H9 (cell line): ENCODE measurements at regions not wholly inside any gene's neighbourhood (a gene's known extent, or its start where the extent isn't known, plus 50 kb on each side); places are given as distances from the start of the nearest gene placed in this dataset.

Source experiments
- DNase-seq: peaks from one replicate; pipeline ENCODE4 v3.0.0-alpha.2; 2017
- H2AFZ ChIP-seq: one replicate; pipeline ENCODE4 v1.6.1; 2013; ENCODE audit warnings: mild to moderate bottlenecking, low read length, control low read depth, moderate library complexity
- H2AK5ac ChIP-seq: 2 replicates; pipeline ENCODE4 v1.6.1; 2013; ENCODE audit warnings: low read length, control low read depth, mixed read lengths; ENCODE audit not compliant: insufficient read length
- H2BK120ac ChIP-seq: one replicate; pipeline ENCODE4 v1.6.1; 2013; ENCODE audit warnings: low read depth, mild to moderate bottlenecking, low read length, control low read depth, inconsistent platforms; ENCODE audit not compliant: poor library complexity, severe bottlenecking
- H2BK12ac ChIP-seq: 2 replicates; pipeline ENCODE4 v1.6.1; 2013; ENCODE audit warnings: low read length, control low read depth, mixed read lengths, low read depth; ENCODE audit not compliant: insufficient read length
- H2BK15ac ChIP-seq: 2 replicates; pipeline ENCODE4 v1.6.1; 2013; ENCODE audit warnings: low read depth, low read length, control low read depth
- H2BK20ac ChIP-seq: one replicate; pipeline ENCODE4 v1.6.1; 2013; ENCODE audit warnings: low read depth, mild to moderate bottlenecking, low read length, control low read depth, inconsistent platforms; ENCODE audit not compliant: poor library complexity, severe bottlenecking
- H2BK5ac ChIP-seq: 2 replicates; pipeline ENCODE4 v1.6.1; 2013; ENCODE audit warnings: low read length, control low read depth, mixed read lengths; ENCODE audit not compliant: insufficient read length
- H3K14ac ChIP-seq: 2 replicates; pipeline ENCODE4 v1.6.1; 2013; ENCODE audit warnings: low read length, control low read depth; ENCODE audit not compliant: insufficient read depth
- H3K18ac ChIP-seq: 2 replicates; pipeline ENCODE4 v1.6.1; 2013; ENCODE audit warnings: low read depth, mild to moderate bottlenecking, mixed read lengths, low read length, control low read depth; ENCODE audit not compliant: insufficient read length
- H3K23ac ChIP-seq: 2 replicates; pipeline ENCODE4 v1.6.1; 2013; ENCODE audit warnings: low read length, control low read depth, mixed read lengths, low read depth; ENCODE audit not compliant: insufficient read length
- H3K23me2 ChIP-seq: 2 replicates; pipeline ENCODE4 v1.6.1; 2013; ENCODE audit warnings: low read depth, mild to moderate bottlenecking, mixed read lengths, low read length, control low read depth; ENCODE audit not compliant: insufficient read length, poor library complexity, severe bottlenecking
- H3K27ac ChIP-seq: 2 replicates; pipeline ENCODE4 v1.5.1; 2013; ENCODE audit warnings: low read length, control low read depth, mixed read lengths, low read depth; ENCODE audit not compliant: insufficient read length
- H3K27me3 ChIP-seq: 2 replicates; pipeline ENCODE4 v1.6.1; 2013; ENCODE audit warnings: low read length, control low read depth, inconsistent platforms; ENCODE audit not compliant: insufficient read depth
- H3K4ac ChIP-seq: 2 replicates; pipeline ENCODE4 v1.6.1; 2013; ENCODE audit warnings: low read depth, mild to moderate bottlenecking, control low read depth, inconsistent platforms, low read length, moderate library complexity
- H3K4me1 ChIP-seq: 2 replicates; pipeline ENCODE4 v1.6.1; 2013; ENCODE audit warnings: low read length, control low read depth, inconsistent platforms; ENCODE audit not compliant: insufficient read depth
- H3K4me2 ChIP-seq: 2 replicates; pipeline ENCODE4 v1.6.1; 2013; ENCODE audit warnings: low read length, control low read depth, mixed read lengths; ENCODE audit not compliant: insufficient read length, insufficient read depth
- H3K56ac ChIP-seq: 2 replicates; pipeline ENCODE4 v1.6.1; 2013; ENCODE audit warnings: low read depth, mild to moderate bottlenecking, mixed read lengths, low read length, control low read depth; ENCODE audit not compliant: insufficient read length
- H3K79me1 ChIP-seq: 2 replicates; pipeline ENCODE4 v1.6.1; 2013; ENCODE audit warnings: low read depth, mild to moderate bottlenecking, moderate library complexity, low read length, control low read depth, inconsistent platforms; ENCODE audit not compliant: insufficient read depth, poor library complexity, severe bottlenecking
- H3K79me2 ChIP-seq: 2 replicates; pipeline ENCODE4 v1.6.1; 2013; ENCODE audit warnings: low read length, control low read depth, inconsistent platforms; ENCODE audit not compliant: insufficient read depth
- H3K9ac ChIP-seq: 2 replicates; pipeline ENCODE4 v1.6.1; 2013; ENCODE audit warnings: low read length, control low read depth, mixed read lengths; ENCODE audit not compliant: insufficient read length; ENCODE audit errors: extremely low read depth
- H3K9me3 ChIP-seq: one replicate; pipeline ENCODE4 v1.6.1; 2013; ENCODE audit warnings: low read depth, low read length, inconsistent platforms; ENCODE audit not compliant: control insufficient read depth
- H3T11ph ChIP-seq: one replicate; pipeline ENCODE4 v1.6.1; 2013; ENCODE audit warnings: mild to moderate bottlenecking, low read length, control low read depth, inconsistent platforms
- H4K20me1 ChIP-seq: one replicate; pipeline ENCODE4 v1.6.1; 2013; ENCODE audit not compliant: control insufficient read depth, insufficient read length, insufficient read depth
- H4K5ac ChIP-seq: 2 replicates; pipeline ENCODE4 v1.6.1; 2013; ENCODE audit warnings: low read depth, mild to moderate bottlenecking, mixed read lengths, low read length, control low read depth; ENCODE audit not compliant: insufficient read length
- H4K8ac ChIP-seq: replicated peaks from 2 replicates; pipeline ENCODE4 v1.6.1; 2013; ENCODE audit warnings: low read length, control low read depth, mixed read lengths, low read depth; ENCODE audit not compliant: insufficient read length
- H4K91ac ChIP-seq: 2 replicates; pipeline ENCODE4 v1.6.1; 2013; ENCODE audit warnings: low read depth, mild to moderate bottlenecking, moderate library complexity, mixed read lengths, low read length, control low read depth; ENCODE audit not compliant: insufficient read length
- H3K27ac Mint-ChIP-seq, 3 experiments: 2 replicates in 2 of 3; 3 replicates in 1 of 3; pipeline ENCODE4 v1.8.0; 2020 to 2021; ENCODE audit warnings: mixed read lengths in 3 of 3, mild to moderate bottlenecking in 1 of 3, moderate library complexity in 1 of 3
- H3K27me3 Mint-ChIP-seq: 2 replicates; pipeline ENCODE4 v1.8.0; 2021; ENCODE audit warnings: low read depth, mild to moderate bottlenecking, moderate library complexity, mixed read lengths
- H3K36me3 Mint-ChIP-seq, 3 experiments: 2 replicates in 2 of 3; 3 replicates in 1 of 3; pipeline ENCODE4 v1.8.0; 2020 to 2021; ENCODE audit warnings: low read depth in 3 of 3, mixed read lengths in 3 of 3; ENCODE audit not compliant: insufficient read depth in 1 of 3
- H3K4me1 Mint-ChIP-seq, 2 experiments: 2 replicates each; pipeline ENCODE4 v1.8.0; 2020; ENCODE audit warnings: mixed read lengths in 2 of 2
- H3K4me3 Mint-ChIP-seq, 2 experiments: 2 replicates in 1 of 2; 3 replicates in 1 of 2; pipeline ENCODE4 v1.8.0; 2020 to 2021; ENCODE audit warnings: mild to moderate bottlenecking in 2 of 2, mixed read lengths in 2 of 2, moderate library complexity in 1 of 2
- H3K9me3 Mint-ChIP-seq, 2 experiments: 2 replicates in 1 of 2; 3 replicates in 1 of 2; pipeline ENCODE4 v1.8.0; 2020; ENCODE audit warnings: mild to moderate bottlenecking in 2 of 2, mixed read lengths in 2 of 2, moderate library complexity in 1 of 2
- CTCF ChIP-seq: fragments of 200-600 bp; sonication (generic); conservative IDR thresholded peaks from 3 replicates; pipeline ENCODE4 v1.8.0; 2021; ENCODE audit warnings: antibody characterized with exemption, mild to moderate bottlenecking
- WGBS: extraction: QIAGEN DNeasy Blood & Tissue Kit; methylation state at CpG from one replicate; pipeline ENCODE4 v1.1.7; 2013; ENCODE audit warnings: missing lambda C conversion rate, low lambda C conversion rate, mixed read lengths; ENCODE audit not compliant: insufficient read length; ENCODE audit errors: extremely low coverage; 5-methylcytosine and 5-hydroxymethylcytosine counted together

DNA sequence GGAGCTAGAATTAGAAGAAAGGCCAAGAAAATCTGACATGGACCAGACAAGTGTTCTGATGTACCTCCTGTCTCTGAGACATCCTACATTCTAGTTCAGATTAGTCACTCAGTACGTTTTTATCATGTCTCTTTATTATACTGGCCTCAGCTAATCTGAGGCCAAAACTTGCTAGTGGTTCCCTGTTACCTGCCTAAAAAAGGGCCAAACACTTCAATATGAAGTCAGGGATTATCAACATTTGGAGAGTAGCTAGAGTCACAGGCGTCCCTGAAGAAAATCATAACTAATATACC, 587.4 kb downstream of the PRELID2 start:
- no peak overlapping the region for H3K18ac ChIP-seq
- no peak overlapping the region for H2BK12ac ChIP-seq
- H3K23ac ChIP-seq = no peak overlapping the region
- H2BK5ac ChIP-seq = no peak overlapping the region
- no peak overlapping the region for H3K4me2 ChIP-seq
- no peak overlapping the region for H4K91ac ChIP-seq
- no peak overlapping the region for H2AFZ ChIP-seq
- H3K79me1 ChIP-seq = no peaks in the 10 kb centered on the region
- no CpG with 5 or more reads among the region's 2 CpGs for WGBS
- no peak for TF ChIP-seq CTCF
- no peak overlapping the region for H4K5ac ChIP-seq
- H2BK15ac ChIP-seq = no peak overlapping the region
- no peak overlapping the region for H3K27ac ChIP-seq
- H2AK5ac ChIP-seq = no peak overlapping the region
- H4K8ac ChIP-seq = no peak overlapping the region
- H2BK20ac ChIP-seq = no peak overlapping the region
- peaks cover 37 to 41% of the 10 kb centered on the region in 2 experiments for H3K4me1 Mint-ChIP-seq
- no peak overlapping the region for H2BK120ac ChIP-seq
- no peaks in the 10 kb centered on the region for H3K27me3 ChIP-seq
- no peak overlapping the region for H3K56ac ChIP-seq
- H4K20me1 ChIP-seq = no peaks in the 10 kb centered on the region
- no peaks in the 10 kb centered on the region for H3K9me3 ChIP-seq
- no peak overlapping the region for H3K14ac ChIP-seq
- no peaks in the 10 kb centered on the region for H3K79me2 ChIP-seq
- H3K9ac ChIP-seq = no peak overlapping the region
- H3K4me1 ChIP-seq = peaks cover 11% of the 10 kb centered on the region; the same call in 1 of the 2 replicates
- no peaks in the 10 kb centered on the region for H3K27me3 Mint-ChIP-seq
- no peak overlapping the region for H3K4ac ChIP-seq
- no peak for DNase-seq
- no peaks in the 10 kb centered on the region for H3K23me2 ChIP-seq
- H3K27ac Mint-ChIP-seq = no peak overlapping the region
- H3T11ph ChIP-seq = no peak overlapping the region
- H3K9me3 Mint-ChIP-seq = no peaks in the 10 kb centered on the region
- H3K4me3 Mint-ChIP-seq = no peak overlapping the region
- no peaks in the 10 kb centered on the region; a peak in 1 of 7 replicates for H3K36me3 Mint-ChIP-seq
